GF-D8 (cell line): ENCODE measurements at regions not wholly inside any gene's neighbourhood (a gene's known extent, or its start where the extent isn't known, plus 50 kb on each side); places are given as distances from the start of the nearest gene placed in this dataset.

Source experiments
- DNase-seq: peaks from one replicate; lab custom pipeline; 2025; lab: John Stamatoyannopoulos, UW

- DNase-seq: no peak
Measured at GRCh38 chr5:173782671-173783101, 105.5 kb upstream of the CPEB4 start.

DNA sequence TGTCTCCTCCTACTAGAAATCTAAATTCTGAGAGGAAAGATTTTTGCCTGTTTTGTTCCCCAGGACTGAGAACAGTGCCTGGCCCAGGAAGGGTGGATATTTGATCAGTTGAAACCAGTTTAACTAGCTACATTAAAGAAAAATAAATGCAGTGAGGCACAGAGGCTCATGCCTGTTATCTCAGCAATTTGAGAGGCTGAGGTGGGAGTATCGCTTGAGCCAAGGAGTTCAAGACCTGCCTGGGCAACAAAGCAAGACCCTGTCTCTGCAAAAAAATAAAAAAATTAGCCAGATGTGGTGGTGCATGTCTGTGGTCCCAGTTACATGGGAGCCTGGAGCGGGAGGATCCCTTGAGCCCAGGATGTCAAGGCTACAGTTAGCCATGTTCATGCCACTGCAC is 104.8 kb upstream of the CPEB4 start:
- no peak for DNase-seq

DNA sequence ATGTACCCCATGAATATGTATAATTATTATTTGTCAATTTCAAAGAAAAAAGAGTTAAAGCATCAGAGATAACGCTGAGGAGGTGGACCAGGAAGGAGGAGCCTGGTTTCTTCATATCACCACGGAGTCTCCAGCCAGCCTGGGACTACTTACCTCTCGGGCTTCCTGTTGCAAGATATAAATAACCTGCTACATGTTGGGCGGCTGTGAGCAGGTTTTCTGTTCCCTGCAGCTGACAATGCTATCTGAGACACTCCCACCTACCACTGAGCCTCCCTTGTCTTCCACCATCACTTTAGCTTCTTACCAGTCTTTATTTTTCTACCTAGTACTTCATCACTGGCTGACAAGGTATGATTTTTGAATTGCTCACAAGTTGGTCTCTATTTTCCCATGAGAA is 102.7 kb upstream of the CPEB4 start:
- DNase-seq: no peak

GRCh38 chr5:173785866-173786265 is 102.3 kb upstream of the CPEB4 start:
- DNase-seq: no peak

- no peak for DNase-seq
Measured at GRCh38 chr5:173786286-173787187, 101.6 kb upstream of the CPEB4 start.

GRCh38 chr5:173789031-173789920 is 98.9 kb upstream of the CPEB4 start:
- DNase-seq: peak; percentile 9

GRCh38 chr5:173790177-173790719 is 97.9 kb upstream of the CPEB4 start:
- DNase-seq: no peak

GRCh38 chr5:173790836-173791546 is 97.2 kb upstream of the CPEB4 start:
- DNase-seq: no peak

GRCh38 chr5:173791878-173792277 is 96.3 kb upstream of the CPEB4 start:
- DNase-seq: no peak

DNA sequence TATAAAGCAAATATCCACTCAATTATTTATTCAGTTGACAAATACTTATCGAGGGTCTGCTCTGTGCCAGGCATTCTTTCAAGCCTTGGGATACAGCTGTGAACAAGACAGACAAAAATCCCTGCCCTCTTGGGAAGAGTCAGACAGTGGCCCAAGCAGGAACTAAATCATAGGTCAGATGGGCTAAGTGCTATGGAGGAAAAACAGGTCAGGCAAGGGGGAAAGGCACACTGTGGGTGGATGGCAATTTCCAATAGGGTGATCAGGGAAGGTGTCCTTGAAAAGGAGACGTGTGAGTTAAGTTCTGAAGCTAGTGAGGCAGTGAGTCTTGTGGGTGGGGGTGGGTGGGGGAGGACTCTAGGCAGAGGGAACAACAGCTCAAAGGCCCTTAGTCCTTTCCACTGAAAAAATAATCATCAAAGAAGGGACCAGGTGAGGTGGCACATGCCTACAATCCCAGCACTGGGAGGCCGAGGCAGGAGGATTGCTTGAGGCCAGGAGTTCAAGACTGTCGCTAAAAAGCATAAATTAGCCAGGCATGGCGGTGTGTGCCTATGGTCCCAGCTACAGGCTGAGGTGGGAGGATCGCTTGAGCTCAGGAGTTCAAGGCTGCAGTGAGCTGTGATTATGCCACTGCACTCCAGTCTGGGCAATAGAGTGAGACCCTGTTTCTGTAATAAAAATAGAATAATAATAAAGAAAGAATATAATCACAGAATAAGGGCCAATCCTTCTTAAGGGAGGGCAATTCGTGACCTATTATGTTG is 95.2 kb upstream of the CPEB4 start:
- DNase-seq: no peak

DNA sequence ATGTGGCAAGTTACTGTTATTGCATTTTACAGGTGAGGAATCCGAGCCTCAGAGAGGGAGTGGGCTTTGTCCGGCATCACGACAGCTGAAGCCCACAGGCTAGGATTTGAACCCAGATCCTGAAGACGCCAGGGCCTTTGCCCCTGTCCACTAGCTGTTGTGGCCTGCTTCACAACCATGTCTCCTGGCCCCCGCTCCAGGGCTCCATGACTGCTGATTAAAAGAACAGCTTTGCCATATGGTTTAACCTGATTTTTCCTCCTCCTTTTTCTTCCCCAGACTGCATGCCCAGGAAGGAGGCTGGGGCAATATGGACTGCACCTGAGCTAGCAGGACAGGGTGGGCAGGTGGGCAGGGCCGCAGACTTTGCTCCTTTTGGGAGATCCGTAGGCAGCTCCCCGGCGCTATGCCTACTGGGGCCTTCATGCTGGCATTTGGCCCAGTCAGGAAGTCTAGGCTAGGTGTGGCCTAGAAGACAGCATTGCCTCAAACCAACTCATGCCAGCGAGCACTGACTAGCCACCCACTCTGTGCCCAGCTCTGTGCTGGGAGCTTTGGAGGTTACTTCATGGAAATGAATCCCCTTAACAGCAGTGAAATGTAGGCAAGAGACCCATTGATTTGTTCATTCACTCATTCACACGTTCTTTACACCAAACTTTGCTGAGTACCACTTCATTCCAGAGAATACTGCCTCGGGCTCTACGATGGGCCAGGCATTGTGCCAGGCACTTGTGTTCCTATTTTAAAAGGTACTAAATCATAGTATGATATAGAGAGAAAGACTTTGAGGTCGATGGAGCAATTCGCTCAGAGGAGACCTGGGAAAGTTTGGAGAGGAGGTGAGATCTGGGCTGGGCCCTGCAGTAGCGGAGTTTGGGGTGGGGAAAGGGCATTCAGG is 94.3 kb upstream of the CPEB4 start:
- DNase-seq: no peak

- no peak for DNase-seq
Measured at GRCh38 chr5:173794901-173795416, 93.2 kb upstream of the CPEB4 start.

GRCh38 chr5:173795601-173796000 is 92.5 kb upstream of the CPEB4 start:
- DNase-seq: no peak

DNA sequence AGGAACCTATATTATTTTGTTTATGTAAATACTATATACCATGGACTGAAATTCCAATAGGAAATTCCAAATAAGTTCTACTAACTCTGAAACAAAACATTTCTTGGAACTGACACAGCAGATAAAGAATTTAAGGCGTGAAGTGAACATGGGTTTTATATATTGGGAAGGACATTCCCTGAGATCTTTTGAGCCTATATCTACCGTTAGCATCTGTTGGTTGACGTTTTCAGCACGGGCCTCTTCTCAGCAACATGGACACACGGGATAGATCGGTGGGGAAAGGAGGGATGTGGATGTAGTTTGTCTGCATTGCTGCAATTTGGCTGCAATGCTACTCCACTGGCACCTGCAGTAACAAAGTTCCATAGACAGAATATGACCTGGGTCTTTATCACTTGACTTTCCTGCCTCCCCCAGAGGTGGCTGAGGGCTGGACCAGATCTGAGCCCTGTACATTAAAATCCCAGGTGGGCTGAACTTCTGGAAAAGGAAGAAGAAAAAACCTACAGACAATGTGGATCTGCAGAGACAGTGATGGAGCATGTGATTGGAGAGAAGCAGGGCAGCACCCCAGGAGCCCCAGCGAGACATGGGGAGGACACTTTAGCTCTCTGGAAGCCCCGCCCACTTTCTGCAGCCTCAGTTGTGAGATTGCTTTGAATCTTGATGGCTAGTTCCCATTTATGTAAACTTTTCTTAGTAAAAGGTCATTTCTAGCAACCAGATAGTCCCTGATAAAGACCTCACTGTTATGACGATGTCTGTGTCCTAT is 91.2 kb upstream of the CPEB4 start:
- no peak for DNase-seq

- no peak for DNase-seq
Measured at GRCh38 chr5:173798127-173798810, 89.9 kb upstream of the CPEB4 start.

- no peak for DNase-seq
Measured at GRCh38 chr5:173800340-173800739, 87.8 kb upstream of the CPEB4 start.

GRCh38 chr5:173801006-173801405 is 87.1 kb upstream of the CPEB4 start:
- no peak for DNase-seq

DNA sequence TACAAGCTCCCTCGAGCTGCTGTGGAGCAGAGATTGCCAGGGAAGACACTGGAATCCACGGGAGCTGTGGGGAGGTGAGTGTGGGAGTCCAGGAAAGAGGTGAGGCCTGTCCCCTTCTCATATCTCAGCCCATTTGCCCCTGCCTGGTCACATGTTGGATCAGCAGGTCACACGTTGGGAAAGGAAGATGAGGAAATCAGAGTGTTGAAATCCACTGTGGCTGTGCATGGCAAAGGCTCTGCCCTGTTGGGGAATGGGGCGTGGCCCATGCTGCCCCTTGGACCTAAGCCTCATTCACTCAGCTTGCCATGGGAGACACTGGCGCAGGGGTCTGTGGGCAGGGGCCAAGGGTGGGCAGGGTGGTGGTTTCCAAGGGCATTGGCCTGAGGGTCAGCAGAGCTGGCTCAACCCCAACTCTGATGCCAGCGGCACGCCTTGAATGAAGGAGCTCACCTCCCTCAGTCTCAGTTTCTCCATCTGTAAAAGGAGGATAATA is 85.4 kb upstream of the CPEB4 start:
- DNase-seq: peak; percentile 87
